ENCODE measurements at regions not wholly inside any gene's neighbourhood (a gene's known extent, or its start where the extent isn't known, plus 50 kb on each side); places are given as distances from the start of the nearest gene placed in this dataset.

DNA sequence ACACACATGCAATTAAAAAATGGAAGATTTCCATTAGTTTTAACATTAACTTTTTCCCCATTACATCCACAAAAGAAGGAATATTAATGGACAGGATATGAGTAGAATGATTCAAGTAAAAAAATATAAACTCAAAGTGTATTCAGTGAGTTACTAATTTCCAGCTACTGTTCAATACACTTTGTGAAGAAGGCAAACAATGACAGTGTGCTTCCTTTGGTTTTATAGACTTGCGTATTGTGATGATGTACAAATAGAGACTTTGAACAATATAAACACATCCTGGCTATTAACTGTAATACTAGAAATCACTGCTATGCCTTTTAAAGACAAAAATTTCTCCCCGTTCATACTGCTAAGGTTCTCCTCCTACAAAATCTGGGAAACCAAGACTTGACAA is 171.4 kb downstream of the ASB9 start:
- TF ChIP-seq EP300 (IDR thresholded peaks at IDR 0.05) (no peak), POLR2A (IDR thresholded peaks at IDR 0.05) (no peak), POLR2AphosphoS5 (IDR thresholded peaks at IDR 0.05) (no peak)
- TF ChIP-seq, protein P1, sequence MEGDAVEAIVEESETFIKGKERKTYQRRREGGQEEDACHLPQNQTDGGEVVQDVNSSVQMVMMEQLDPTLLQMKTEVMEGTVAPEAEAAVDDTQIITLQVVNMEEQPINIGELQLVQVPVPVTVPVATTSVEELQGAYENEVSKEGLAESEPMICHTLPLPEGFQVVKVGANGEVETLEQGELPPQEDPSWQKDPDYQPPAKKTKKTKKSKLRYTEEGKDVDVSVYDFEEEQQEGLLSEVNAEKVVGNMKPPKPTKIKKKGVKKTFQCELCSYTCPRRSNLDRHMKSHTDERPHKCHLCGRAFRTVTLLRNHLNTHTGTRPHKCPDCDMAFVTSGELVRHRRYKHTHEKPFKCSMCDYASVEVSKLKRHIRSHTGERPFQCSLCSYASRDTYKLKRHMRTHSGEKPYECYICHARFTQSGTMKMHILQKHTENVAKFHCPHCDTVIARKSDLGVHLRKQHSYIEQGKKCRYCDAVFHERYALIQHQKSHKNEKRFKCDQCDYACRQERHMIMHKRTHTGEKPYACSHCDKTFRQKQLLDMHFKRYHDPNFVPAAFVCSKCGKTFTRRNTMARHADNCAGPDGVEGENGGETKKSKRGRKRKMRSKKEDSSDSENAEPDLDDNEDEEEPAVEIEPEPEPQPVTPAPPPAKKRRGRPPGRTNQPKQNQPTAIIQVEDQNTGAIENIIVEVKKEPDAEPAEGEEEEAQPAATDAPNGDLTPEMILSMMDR (IDR thresholded peaks at IDR 0.05) = no peak

Measured in gastroesophageal sphincter (tissue), 3 donors.